NCI-H510A treated with DMSO at 0.1 percent for 48 hours (cell line): ENCODE measurements at regions not wholly inside any gene's neighbourhood (a gene's known extent, or its start where the extent isn't known, plus 50 kb on each side); places are given as distances from the start of the nearest gene placed in this dataset.

Source experiments
- DNase-seq: peaks from one replicate; lab custom pipeline; 2025; lab: John Stamatoyannopoulos, UW

DNA sequence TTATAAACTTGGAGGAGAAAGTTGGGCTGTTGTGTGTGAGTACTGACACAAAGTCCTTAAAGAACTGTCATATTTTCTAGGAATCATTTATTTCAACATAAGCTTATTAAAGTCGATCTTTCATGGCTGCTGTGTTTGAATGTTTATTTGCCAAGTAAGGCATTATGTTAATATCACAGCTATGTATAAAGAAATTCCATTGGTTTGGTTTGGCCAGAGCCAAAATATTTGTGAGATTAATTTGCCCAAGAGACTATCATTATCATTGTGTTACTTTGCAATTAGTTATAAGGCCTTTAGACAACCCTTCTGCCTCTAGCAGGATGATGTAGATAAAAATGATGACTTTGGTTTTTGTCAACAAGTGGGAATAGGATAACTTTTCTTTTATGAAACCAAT lies 240.6 kb upstream of the NT5C1B start:
- no peak for DNase-seq

DNA sequence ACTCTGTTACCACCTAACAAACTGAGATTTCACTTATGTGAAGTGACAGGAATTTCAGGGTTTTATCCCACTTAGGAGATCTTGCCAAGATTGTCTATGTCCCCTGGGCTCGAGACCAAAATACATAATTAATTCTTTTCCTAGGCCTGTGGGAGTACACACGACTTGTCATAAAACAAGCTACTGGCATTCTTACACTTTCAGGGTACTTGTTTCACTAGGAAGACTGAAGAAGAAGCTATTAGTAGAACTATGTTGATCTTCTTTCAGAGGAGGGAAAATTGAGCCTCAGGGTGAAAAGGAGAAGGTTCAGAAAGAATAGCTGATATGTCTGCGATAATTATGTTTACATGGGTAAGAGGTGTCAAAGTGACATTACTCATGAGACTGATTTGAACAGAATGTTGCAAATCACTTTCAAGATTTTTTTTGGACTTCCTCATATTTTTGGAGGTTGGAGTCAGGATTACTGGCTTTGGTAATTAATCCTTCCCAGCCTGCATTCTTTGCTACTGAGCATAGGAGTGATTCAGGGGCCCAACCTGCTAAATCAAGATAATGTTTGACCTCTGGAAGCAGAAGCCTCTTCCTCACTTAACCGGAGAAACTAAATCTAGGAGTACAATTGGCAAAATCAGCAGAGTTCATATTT lies 240.0 kb upstream of the NT5C1B start:
- no peak for DNase-seq

DNA sequence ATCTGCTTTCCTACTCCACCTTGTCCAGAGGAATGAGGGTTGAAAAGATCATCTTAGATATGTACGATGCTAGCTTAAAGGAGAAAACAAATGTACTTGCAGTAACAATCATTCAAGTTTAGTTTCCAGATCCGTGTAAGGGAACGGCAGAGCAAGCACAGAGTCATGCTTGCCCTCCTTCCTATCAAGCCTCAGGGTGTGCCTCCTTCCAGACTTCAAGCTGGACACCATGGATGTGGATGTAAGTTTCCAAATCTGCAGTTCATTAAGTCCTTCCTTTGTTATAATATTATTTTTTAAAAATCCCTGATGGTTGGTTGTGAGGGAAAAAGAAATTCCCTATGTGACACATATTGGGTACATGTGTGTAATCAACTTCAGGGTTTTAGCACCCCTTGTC lies 238.9 kb upstream of the NT5C1B start:
- no peak for DNase-seq

DNA sequence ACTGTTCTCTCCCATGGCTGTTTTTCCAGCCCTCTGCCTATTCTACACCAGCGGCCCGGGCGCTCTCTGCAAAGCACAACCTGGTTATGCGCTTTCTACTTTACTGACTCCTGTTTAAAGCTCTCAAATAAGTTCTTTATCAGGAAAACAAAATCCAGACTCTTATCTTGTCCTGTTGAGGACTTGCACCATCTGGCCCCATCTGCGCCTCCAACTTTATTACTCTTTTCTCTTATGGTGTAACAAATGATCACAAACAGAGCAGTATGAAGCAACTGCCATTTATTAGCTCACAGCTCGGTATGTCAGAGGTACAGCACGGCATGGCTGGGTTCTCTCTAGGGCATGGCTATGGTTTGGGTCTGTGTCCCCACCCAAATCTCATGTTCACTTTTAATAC lies 236.5 kb upstream of the NT5C1B start:
- no peak for DNase-seq

DNA sequence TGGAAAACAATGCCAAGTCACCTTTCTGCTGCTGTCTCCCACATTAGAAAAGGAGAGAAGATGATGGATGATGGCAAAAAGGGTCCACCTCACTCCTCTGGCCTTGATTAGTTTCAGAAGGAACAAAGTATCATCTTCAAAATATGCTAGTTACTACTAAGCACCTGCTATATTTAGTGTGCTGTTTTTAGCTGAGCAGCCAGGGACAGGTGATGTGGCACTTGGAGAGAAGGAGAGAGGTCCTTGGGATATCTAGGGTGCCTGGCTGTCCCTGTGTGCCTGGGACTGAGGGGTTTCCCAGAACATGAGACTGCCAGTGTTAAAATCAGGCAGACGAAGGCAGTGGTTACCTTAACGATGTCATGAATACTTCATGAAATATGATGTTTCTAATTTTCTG lies 235.5 kb upstream of the NT5C1B start:
- DNase-seq, result no peak

DNA sequence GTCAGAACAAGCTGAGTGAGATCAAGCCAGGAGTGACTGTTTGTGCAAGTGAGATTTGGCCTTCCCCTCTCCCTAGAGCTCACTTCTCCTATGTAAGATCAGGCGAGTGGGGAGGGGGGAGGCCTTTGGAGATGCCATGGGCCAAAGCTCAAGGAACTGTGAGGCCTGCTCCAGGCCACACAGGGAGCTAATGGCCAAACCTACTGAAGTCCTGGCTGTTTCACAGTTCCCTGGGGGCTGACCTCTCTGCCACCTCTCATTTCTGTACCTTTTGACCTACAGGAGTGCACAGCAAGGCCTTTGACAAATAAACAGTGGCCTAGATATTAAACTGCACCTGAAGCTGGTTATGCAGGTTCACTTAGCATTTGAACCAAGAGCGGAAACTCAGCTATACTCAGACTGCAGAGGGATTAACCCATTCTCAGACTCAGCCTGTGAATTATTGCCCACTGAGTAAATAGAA lies 235.0 kb upstream of the NT5C1B start:
- peak; percentile 15 for DNase-seq

DNA sequence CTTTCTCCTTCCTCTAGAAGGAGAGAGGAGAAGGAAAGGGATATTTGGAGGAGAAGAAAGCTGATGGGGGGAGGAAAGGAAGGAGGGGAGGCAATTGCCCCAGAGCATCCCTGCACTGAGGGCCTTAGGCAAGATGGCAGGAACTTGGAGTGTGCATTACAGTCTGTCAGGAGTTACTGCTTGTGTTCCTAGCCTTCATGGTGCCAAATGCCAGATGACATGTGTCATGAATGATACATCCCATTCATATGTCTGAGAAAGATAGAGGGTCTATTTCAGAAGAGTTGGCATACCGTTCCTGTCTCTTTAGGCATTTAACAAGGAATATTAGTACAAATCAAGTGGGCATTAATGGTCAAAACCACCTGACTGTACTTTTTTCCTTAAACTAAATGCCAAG lies 232.1 kb upstream of the NT5C1B start:
- DNase-seq, result no peak

DNA sequence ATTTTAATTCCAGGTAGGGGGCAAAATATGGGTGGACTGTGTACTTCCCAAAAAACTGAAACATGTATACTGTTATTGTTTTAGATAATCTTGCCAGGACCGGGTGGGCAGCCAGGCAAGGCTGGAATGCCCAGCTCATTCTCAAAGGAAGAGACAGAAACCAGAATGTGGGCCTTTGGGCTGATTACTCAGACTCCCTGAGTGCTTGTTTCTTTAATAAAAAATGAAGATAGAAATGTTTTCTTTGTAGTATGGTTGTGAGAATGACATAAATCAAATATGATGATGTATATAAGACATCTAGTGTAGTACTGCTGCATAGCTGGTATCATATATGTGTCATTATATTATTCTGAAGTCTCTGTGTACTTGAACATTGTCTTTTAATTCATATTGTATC lies 231.6 kb upstream of the NT5C1B start:
- DNase-seq, result no peak

DNA sequence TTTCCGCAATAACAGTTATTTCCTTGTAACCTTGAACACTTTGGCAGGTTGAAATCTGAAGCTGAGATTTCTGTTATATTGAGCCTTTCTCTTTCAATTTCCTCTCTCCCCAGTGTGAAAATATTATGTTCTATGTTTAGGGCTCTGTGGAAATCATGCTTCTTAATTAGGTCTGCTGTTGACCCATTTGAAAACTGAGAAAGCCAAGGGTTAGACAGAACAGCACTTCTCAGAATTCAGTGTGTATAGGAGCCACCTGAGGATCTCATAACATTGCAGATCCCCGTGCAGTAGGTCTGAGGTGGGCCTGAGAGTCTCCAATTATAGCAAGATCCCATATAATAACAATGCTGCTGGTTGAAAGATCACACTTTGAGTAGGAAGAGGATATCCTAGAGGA lies 230.2 kb upstream of the NT5C1B start:
- no peak for DNase-seq

DNA sequence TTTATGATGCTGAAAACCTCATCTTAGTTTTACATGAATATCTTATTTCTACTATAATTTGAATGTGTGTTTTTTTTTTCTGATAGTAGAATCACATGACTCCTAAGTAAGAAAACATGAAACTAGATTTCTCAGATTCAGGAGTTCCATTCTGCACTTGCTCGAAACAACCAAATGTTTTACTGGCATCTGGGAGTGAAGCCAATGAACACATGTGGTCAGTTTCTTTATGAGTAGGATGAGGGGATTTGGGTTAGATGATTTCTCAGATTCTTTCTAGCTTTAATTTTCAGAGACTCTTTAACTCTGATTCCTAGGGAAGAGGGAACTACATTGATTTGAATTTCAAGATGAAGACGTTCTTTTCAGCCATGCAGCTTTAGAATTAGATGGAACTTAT lies 225.0 kb upstream of the NT5C1B start:
- DNase-seq, result no peak

DNA sequence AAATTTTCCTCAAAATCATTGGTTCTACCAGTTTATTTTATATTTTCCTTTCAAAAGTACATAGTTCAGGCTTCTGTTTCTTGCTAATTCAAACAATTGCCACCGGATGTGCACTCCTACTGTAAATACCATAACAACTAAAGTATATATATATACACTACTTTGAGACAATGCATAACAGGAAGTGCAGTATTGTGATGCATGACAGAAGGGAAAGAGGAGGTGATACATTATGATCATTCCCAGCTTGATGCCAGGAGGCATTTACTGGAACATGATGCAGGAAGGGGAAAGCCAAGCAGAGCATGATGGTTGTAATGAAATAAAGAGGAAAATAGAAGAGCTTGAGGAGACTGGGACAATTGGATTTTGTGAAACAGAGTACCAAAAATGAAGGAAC lies 215.2 kb upstream of the NT5C1B start:
- peak; percentile 21 for DNase-seq

DNA sequence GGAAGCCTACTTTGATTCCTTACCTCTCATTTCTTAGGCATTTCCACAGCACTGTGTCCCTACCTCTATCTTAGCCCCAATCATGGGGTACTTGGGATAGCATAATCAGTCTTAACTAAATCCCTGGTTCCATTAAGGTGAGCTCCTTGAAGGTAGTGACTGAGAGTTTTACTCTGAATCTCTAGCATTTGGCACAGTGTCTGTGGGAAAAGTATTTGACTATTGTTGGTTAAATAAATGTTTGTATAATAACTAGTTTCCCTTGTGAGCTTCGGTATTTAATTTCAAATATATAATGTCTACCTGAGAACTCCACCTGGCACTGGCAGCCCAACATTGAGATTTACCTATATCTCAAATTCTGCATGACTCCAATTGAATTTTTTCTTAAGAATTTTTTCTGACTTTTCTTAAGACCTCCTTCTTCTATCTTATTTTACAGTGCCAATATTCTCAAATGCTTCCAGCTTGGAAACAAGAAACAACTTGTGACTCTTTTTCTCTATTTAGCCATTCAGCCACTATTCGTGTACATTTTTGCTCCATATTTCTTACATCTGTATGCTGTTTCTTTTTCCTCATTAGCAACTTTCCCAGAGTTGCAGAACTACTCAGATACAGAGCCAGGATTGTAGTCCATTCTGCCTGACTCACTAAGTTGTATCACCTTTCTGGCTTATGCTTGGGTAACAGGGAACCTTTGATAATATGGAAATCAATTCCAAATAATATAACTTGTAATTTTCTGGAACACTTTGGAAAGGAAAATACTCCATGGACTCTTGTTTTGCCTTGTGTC lies 214.0 kb upstream of the NT5C1B start:
- DNase-seq, result no peak

DNA sequence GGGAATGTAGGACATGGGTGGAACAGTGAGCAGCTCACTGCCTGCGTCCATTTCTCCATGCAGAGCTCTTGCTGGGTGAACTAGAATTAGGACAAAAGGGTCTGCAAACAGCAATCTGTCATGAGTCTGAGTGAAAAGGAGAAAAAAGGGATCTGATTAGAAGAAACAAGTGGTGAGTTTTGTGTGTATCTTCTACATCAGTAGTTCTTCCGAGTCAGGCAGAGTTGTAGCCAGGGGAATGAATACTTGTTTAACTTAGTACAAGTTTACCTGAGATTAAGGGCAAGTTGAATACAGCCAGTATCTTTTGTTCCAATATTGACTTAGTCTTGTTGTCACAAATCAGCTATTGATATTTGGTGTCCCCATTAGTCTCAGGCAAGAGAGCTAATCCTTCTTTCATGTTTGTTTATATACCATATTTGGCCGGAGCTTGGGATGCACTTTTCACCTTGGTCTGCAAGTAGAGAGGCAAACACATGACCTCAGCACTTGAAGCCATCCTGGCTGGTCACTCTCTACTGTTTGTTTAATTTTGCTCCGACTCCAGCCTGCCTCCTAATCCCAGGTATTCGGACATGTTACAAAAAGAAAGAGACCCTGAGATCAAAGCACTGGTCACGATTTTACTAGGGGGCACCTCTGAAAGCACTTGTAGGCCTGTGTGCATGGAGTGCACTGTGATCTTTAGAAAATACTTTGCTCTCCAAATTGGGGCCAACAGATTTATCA lies 211.0 kb upstream of the NT5C1B start:
- DNase-seq, result peak; percentile 82

DNA sequence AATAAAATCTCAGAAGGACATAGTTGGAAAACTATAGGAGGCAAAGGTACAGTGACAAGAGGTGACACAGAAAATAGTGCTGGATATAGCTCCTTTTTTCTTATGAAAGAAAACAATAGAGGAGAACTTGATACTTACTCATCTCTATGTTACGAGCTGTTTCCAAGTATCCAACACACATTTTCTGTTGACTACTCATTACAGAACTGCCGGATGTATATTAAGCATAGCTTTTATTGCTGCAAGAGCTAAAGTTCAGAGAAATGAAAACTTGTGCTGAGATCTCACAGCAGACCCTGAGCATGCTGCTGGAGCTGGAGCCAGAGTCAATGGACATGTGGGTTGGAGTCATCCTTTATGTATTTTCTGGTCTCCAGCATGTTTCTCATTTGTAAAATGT lies 210.0 kb upstream of the NT5C1B start:
- no peak for DNase-seq

DNA sequence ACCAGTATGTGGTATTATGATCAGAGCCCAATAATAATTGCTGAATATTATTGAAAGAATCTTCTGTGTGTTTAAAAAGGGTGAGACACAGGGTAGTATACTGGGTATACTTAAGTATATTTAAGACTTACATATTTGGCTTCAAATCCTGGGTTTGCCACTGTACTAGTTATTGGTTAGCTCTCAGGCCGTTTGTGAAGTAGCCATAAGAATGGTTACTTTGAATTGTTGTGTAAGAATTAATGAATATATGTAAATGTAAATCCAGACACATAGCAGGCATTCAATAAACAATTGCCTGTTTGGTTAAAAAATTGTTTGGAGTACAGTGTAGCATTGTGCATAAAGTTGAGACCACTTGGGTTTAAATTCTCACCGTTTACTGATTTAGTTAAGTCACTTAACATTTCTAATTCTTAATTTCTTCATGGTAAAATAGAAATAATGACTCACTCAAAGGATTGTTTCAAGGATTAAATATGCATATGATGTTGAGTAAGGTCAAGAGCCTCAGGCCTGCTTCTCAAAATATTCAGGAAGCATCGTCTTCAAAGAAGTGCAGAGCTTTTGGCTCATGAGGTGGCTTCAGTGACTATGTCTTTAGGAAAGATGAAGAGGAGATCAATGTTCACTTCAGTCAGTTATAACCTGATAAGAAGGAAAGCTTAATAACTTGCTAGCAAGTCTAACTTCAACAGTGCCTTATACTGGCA lies 207.9 kb upstream of the NT5C1B start:
- DNase-seq, result no peak

DNA sequence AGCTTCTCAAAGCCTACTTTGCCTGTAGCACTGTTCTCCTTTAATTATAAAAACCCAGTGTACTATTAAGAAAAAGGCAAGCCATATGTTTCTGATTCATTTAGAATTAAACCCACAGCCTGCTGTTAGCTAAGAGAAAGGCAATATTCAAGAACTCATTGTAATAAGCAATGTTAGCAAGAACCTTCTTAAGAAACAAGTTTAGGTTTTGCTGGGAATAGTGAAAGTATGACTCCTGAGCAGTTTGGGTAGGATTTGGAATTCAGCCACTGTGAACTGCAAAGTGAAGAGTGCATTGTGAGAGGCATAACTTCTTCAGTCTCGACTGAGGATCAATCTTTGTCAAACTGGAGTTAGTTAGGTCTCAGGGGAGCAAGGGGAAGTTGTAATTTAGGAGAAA lies 206.5 kb upstream of the NT5C1B start:
- no peak for DNase-seq

DNA sequence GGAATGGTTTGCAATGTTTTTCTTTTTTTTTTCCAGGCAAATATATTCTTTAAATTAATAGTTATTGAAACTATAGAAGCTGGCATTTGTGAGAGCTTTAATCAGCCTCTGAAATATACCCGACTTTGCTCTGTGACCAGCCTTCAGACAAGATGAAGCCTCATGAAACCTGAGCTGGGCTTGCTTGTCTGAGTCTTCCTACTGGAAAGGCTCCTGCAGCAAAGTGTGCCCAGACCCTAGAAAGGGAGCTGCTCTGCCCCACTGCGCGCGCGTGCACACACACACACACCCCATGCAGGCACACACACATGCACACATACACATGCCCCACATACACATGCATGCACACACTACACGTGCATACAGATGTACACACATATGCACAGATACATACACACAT lies 203.3 kb upstream of the NT5C1B start:
- no peak for DNase-seq

DNA sequence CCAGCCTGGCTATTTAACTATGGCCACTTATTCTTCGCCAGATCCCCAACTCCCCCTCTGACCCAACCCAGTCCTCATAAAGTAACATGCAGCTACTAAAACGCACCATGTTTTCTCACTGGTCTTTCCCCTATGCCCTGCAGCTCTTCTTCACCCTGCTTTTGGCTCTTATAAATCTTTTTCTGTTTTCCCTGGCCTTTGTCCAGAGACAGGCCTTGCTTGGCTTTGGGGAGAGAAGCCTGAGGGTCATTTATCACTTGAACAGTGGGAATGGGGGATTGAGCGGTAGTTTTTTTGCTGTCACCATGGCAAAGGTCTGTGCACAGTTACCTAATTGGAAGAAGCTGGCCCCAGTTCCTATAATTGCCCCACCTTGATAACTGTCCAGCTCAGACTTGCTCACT lies 202.9 kb upstream of the NT5C1B start:
- DNase-seq, result no peak

DNA sequence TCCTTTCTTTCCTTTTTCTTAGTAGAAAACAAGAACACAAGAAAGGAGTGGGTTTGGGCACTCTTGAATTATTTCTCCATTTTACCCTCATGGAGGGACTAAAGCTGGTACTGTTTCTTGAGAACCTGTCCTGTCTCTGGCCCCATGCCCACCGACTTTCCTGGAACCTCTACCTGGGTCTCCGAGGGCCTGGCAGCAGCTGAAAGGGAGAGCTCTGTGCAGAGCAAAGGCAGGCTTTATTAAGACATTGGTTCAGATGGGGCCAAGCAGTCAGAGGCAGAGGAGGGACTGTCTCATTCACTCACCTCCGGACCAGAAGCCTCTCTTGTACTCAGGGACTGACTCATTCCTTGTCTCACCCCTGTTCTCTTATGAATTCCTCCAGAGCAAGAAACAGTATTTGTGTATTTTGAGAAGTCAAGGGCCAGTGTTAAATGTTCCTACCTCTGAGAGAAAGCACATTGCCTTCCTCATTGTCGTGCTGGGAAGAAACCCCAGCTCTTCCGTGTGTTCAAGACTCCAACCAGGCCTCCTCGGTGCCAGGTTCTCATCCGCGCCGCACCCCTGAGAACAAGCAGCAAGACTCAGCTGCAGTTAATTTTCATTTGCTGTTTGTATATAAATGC lies 201.9 kb upstream of the NT5C1B start:
- no peak for DNase-seq

DNA sequence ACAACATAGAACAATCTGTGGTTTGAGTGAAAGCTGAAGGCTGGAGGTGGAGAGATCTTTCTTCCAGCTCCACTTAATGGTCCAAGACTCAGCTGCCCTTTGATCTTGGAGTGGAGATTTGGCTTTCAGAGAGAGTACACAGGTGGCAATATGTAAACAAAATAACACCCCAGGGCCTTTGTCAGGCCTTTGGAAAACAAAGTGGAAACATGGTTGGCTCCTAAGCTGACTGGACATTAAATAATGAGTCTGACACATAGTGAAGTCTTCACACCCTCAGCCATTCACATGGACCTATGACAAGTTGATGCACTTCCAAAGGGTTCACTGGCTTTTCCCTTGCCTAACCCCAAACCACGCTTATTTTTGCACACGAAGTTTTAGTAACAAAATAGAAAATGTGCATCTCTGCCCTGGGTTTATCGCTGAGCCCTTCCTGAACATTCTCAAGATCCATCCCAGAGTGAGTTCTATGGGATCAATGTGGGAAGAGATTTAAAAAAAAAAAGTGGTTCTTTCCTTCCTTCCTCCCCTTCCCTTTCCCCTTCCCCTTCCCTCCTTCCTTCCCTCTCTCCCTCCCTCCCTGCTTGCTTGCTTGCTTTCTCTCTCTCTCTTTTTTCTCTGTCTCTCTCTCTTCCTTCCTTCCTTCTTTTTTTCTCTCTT lies 201.3 kb upstream of the NT5C1B start:
- peak; percentile 18 for DNase-seq

DNA sequence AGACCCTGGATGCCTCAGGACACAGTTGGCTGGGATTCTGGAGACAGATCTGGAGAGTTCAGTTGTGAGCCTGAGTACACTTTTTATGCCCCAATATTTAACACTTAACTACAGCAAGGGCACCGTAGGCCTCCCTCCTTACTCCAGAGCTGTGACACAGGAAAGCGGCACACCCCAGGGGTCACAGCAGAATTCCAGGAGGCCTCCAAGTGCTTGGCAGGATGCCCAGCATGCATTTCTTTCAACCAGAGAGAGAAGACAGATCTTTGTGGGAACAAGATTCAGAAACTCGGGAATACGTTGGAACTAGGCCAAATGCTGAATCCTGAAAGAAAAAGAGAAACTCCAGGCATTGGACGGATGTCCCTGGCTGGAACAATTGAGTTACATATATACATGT lies 199.2 kb upstream of the NT5C1B start:
- DNase-seq, result no peak
